ENCODE measurements at regions not wholly inside any gene's neighbourhood (a gene's known extent, or its start where the extent isn't known, plus 50 kb on each side); places are given as distances from the start of the nearest gene placed in this dataset.

DNA sequence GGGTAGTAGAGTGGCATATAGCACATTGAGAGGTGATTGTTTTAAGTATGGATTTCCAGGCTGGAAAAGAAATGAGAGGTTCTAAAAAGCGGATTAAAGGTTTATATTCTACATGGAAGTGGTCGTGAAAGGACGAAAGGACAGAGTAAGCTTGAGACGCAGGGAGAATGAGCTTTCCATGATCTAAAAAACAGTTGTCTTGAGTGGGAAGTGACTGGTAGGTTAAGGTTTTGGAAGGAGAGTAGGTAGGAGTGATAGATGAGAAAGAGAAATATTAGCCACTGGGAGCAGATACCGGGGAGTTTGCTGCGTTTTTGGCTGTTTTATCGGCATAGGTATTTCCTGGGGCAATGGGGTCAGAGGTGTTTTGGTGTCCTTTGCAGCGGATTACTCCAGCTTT, 750.6 kb upstream of the ADGRB3 start (continued):
- TF ChIP-seq NONO (IDR thresholded peaks at IDR 0.05; ENCODE audit: low read depth in 2 of 2, low read length in 1 of 2) (no peak), HNRNPK (IDR thresholded peaks at IDR 0.05; ENCODE audit: low read depth, low read length, poor library complexity, severe bottlenecking) (no peak), CBFA2T2 (conservative IDR thresholded peaks at IDR 0.05) (no peak), BRD9 (IDR thresholded peaks at IDR 0.05; ENCODE audit: low read depth, partially characterized antibody) (no peak), BACH1 (tag; IDR thresholded peaks at IDR 0.05) (no peak), NELFE (IDR thresholded peaks at IDR 0.05; ENCODE audit: insufficient read depth, insufficient read length) (no peak), MTF1 (CRISPR knock-in tag; IDR thresholded peaks at IDR 0.05; ENCODE audit: borderline replicate concordance) (no peak), ZNF143 (CRISPR knock-in tag; IDR thresholded peaks at IDR 0.05) (no peak), PYGO2 (tag; IDR thresholded peaks at IDR 0.05) (no peak), ZBED1 (IDR thresholded peaks at IDR 0.05) (0 out of 2 replicates have a peak, but pooled peaks have one; percentile 35), TAF1 (IDR thresholded peaks at IDR 0.05; ENCODE audit: control insufficient read depth, extremely low read depth, insufficient read depth, low read length, severe bottlenecking) (no peak), BRD4 (IDR thresholded peaks at IDR 0.05) (no peak), OTX1 (CRISPR knock-in tag; IDR thresholded peaks at IDR 0.05) (no peak), ARNT (IDR thresholded peaks at IDR 0.05) (no peak), ZFX (CRISPR knock-in tag; IDR thresholded peaks at IDR 0.05) (no peak), CTBP1 (IDR thresholded peaks at IDR 0.05; ENCODE audit: borderline replicate concordance) (no peak), NCOA2 (IDR thresholded peaks at IDR 0.05; ENCODE audit: partially characterized antibody in 2 of 2) (no peak), RBM15 (IDR thresholded peaks at IDR 0.05; ENCODE audit: insufficient read depth, low read length) (no peak), ARHGAP35 (IDR thresholded peaks at IDR 0.05; ENCODE audit: partially characterized antibody) (no peak), ZNF589 (CRISPR knock-in tag; IDR thresholded peaks at IDR 0.05; ENCODE audit: low read depth) (peak; percentile 65), DNMT1 (IDR thresholded peaks at IDR 0.05) (no peak), ZC3H11A (IDR thresholded peaks at IDR 0.05; ENCODE audit: low read depth, low read length) (no peak), GTF2F1 (IDR thresholded peaks at IDR 0.05; ENCODE audit: low read depth, low read length) (no peak), HDGF (IDR thresholded peaks at IDR 0.05) (0 out of 2 replicates have a peak, but pooled peaks have one; percentile 17)
- TF ChIP-seq, protein P1, sequence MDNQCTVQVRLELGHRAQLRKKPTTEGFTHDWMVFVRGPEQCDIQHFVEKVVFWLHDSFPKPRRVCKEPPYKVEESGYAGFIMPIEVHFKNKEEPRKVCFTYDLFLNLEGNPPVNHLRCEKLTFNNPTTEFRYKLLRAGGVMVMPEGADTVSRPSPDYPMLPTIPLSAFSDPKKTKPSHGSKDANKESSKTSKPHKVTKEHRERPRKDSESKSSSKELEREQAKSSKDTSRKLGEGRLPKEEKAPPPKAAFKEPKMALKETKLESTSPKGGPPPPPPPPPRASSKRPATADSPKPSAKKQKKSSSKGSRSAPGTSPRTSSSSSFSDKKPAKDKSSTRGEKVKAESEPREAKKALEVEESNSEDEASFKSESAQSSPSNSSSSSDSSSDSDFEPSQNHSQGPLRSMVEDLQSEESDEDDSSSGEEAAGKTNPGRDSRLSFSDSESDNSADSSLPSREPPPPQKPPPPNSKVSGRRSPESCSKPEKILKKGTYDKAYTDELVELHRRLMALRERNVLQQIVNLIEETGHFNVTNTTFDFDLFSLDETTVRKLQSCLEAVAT (IDR thresholded peaks at IDR 0.05) = peak; percentile 97 to 99
- TF ChIP-seq, protein P2, sequence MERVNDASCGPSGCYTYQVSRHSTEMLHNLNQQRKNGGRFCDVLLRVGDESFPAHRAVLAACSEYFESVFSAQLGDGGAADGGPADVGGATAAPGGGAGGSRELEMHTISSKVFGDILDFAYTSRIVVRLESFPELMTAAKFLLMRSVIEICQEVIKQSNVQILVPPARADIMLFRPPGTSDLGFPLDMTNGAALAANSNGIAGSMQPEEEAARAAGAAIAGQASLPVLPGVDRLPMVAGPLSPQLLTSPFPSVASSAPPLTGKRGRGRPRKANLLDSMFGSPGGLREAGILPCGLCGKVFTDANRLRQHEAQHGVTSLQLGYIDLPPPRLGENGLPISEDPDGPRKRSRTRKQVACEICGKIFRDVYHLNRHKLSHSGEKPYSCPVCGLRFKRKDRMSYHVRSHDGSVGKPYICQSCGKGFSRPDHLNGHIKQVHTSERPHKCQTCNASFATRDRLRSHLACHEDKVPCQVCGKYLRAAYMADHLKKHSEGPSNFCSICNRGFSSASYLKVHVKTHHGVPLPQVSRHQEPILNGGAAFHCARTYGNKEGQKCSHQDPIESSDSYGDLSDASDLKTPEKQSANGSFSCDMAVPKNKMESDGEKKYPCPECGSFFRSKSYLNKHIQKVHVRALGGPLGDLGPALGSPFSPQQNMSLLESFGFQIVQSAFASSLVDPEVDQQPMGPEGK (CRISPR knock-in tag; IDR thresholded peaks at IDR 0.05; ENCODE audit: borderline replicate concordance) = no peak
- TF ChIP-seq, protein P3, sequence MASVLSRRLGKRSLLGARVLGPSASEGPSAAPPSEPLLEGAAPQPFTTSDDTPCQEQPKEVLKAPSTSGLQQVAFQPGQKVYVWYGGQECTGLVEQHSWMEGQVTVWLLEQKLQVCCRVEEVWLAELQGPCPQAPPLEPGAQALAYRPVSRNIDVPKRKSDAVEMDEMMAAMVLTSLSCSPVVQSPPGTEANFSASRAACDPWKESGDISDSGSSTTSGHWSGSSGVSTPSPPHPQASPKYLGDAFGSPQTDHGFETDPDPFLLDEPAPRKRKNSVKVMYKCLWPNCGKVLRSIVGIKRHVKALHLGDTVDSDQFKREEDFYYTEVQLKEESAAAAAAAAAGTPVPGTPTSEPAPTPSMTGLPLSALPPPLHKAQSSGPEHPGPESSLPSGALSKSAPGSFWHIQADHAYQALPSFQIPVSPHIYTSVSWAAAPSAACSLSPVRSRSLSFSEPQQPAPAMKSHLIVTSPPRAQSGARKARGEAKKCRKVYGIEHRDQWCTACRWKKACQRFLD (CRISPR knock-in tag; IDR thresholded peaks at IDR 0.05) = no peak

All from K562 (cell line).